WI38 (cell line): ENCODE measurements at regions not wholly inside any gene's neighbourhood (a gene's known extent, or its start where the extent isn't known, plus 50 kb on each side); places are given as distances from the start of the nearest gene placed in this dataset.
"Not testable (repeated sequence)": the region's sequence is repeated elsewhere in the genome, so short reads cannot be mapped to it uniquely, and the experiment has no call there.

Source experiments
- H3K4me3 ChIP-seq: 2 replicates; pipeline ENCODE4 v1.5.1; 2011; ENCODE audit warnings: low read depth, mild to moderate bottlenecking, control low read depth, low read length
- CTCF ChIP-seq: IDR thresholded peaks from 2 replicates; pipeline ENCODE4 v1.5.1; 2012; ENCODE audit warnings: low read depth, mild to moderate bottlenecking, control low read depth, low read length

DNA sequence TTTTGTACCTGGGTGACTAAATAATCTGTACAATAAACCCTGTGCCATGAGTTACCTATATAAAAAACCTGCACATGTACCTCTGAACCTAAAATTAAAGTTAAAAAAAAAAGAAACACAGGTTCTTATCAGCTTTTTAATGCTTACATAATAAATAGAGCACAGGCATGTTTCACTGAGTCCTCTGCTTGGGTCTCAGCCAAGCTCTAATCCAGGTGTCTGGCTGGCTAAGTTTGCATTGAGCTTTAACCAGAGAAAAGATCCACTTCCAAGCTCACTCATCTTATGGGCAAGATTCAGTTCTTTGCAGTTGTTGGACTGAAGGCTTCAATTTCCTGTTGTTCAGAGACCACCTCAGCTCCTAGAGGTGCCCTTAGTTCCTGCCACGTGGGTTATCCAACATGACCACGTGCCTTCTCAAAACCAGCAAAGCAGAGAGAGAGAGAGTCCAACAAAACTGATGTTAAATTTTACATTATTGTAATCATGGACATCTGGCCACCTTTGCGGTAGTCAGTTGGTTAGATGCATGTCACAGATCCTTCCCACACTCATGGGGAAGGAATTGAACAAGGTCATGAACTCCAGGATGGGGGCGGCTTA, 68.2 kb upstream of the TMPRSS2 start:
- no peak for TF ChIP-seq CTCF
- H3K4me3 ChIP-seq: no peak overlapping the region

DNA sequence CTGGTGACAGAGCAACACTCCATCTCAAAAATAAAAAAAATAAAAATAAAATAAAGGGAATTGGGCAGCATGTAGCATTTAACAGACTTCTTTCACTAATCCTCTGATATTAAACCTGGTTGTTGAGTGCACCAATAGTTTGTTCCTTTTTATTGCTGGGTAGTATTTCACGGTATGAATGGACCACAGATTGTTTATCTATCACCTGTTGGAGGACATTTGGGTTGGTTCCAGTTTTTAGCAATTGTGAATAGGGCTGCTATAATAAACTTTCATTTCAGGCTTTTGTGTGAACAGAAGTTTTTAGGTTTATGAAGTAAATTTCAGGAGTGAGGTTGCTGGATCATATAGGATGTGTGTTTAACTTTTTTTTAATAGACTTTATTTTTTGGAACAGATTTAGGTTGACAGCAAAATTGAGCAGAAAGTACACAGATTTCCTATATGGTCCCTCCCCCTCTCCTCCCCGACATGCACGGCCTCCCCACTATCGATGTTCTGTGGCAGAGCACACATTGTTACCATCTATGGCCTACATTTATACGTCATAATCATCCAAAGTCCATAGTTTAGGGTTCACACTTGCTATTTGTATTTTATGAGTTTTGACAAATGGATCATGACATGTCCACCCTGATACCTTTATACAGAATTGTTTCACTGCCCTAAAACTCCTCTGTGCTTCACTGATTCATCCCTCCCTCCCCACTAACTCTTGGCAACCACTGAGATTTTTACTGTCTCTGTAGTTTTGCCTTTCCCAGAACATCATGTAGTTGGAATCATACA, 66.1 kb upstream of the TMPRSS2 start:
- no peak overlapping the region for H3K4me3 ChIP-seq
- no peak for TF ChIP-seq CTCF

DNA sequence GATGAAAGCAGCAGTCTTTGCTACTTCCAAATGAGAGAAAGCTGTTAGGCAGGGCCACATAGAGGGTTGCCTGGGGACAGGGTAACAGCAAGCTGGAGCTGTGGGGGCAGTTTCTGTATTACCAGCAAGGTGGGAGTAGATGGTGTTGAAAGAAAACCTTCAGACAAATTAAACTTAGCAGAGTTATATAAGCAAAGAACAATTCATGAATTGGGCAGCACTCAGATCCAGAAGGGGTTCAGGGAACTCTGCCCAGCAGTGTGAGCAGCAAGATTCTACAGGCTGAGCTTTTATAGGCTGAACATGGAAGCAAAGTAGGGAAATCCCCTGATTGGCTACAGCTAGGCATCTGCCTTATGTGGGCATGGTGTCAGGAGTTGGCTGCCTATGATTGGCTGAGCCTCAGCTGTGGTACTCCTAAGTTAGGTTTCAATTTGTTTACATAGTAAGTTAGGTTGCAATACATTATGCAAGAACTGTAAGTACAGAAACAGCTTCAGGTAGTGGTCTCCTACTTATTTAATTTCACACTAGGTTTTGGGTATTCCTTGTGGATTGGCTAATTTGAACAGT, 64.1 kb upstream of the TMPRSS2 start:
- no peak for TF ChIP-seq CTCF
- no peak overlapping the region for H3K4me3 ChIP-seq

GRCh38 chr21:41570791-41571355, 62.9 kb upstream of the TMPRSS2 start:
- no peak for TF ChIP-seq CTCF
- H3K4me3 ChIP-seq: no peak overlapping the region

DNA sequence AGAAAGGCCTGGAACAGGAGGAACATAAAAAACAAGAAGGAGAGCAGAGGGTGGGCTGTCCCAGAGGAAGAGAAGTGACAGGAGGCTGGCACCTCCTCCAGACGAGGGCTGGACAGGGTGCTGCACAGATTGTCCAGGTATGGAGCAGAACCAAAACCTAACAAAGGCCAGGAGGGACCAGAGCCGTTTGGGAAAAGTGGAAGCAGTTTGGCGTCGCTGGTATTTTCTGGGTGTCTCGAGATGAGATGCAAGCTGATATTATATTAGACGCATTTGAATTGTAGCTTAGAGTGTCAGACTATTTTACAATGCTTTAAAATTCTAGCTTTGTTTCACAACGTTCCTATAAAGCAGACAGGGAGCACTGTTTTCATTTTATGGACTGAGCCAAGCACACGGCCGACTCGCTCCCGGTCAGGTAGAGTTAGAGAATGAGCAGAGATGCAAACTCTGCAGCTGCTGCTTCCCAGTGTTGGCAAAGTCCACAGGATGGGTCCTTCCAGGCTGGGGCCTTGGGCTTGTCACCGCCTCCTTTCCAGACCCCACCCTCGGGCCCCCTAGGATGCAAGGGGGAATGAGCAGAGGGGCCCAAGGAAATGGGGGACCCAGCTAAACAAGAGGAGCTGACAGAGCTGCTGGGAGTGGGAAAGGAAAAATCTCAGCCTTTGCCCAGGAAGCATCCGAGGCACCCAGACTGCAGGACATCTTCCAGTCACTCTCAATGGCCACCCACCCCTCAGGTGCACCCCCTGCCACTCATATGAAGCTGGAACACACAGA, 60.8 kb upstream of the TMPRSS2 start:
- TF ChIP-seq CTCF: no peak
- H3K4me3 ChIP-seq: no peak overlapping the region

- H3K4me3 ChIP-seq: no peak overlapping the region
- TF ChIP-seq CTCF: no peak
Measured at GRCh38 chr21:41567901-41568510, 60.0 kb upstream of the TMPRSS2 start.

GRCh38 chr21:41567237-41567636, 59.3 kb upstream of the TMPRSS2 start:
- H3K4me3 ChIP-seq: not testable (repeated sequence)
